HG03060 (cell line): ENCODE measurements at regions not wholly inside any gene's neighbourhood (a gene's known extent, or its start where the extent isn't known, plus 50 kb on each side); places are given as distances from the start of the nearest gene placed in this dataset.
"Not testable (repeated sequence)": the region's sequence is repeated elsewhere in the genome, so short reads cannot be mapped to it uniquely, and the experiment has no call there.

Experiments used
- ATAC-seq: cut with Tn5 transposase; IDR thresholded peaks from one replicate; pipeline ENCODE4 v1.9.1; 2021; ENCODE audit warnings: low read depth, moderate number of reproducible peaks; ENCODE audit not compliant: unreplicated experiment

DNA sequence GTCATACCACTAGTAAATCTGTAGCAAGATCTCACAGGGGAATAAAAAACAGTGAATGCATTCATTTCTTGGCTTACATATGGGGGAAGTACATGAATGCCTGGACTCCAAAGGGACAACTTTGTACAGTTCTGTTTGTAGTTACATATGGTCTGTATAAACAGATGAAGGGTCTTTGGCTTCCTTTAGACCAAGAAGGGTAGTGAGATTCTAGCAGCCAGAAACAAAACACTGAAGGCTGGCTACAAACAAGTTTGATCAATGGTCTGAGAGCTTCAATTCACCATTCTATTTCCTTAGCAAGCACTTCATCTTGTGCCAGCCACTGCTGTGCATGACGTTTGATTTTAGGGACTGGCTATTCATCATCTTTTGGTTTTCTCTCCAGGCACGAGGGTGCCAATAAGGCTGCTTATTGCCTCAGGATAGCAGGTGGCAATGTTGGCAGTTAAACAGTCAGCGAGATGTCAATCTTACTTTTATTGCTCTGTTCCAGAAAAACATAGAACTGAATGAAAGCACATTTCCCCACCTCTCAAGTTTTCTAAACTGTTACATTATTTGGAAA lies 313.7 kb upstream of the COL8A1 start:
- no peak for ATAC-seq

- no peak for ATAC-seq
Observed at GRCh38 chr3:99323940-99324339, 314.5 kb upstream of the COL8A1 start.

DNA sequence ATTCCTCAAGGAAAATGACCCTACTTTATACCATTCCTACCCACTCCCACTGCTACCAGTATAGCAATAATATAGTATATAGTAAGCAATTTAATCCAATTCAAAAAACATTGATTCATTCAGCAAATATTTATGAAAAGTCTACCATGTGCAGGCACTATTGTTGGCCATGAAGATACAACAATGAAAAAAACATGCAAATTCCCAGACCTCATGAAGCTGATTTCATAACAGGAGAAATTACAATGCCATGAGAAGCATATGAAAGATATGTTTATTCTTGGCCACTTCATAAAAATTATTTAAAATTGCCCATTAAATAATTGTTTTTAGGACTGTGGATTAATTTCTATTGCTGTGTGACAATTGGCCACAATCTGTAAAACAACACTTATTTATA lies 315.8 kb upstream of the COL8A1 start:
- ATAC-seq, result no peak

DNA sequence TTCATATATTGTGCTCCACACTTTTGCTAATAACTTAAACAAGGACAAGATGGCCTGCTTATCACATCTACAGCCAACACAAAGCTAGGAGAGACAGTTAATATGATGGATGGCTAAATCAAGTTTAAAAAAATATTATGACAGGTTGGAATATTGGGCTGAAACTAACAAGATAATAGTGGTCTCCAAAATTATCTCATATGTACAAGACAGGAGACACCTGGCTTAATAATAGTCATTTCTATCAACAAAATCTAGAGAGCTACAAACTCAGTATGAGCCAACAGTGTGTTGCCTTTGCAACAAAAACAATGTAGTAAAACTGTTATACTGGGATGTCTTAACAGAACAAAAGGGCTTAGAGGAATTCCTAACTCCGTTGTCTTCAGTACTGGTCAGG lies 317.1 kb upstream of the COL8A1 start:
- ATAC-seq, result no peak

- ATAC-seq, result no peak
Observed at GRCh38 chr3:99319961-99320360, 318.4 kb upstream of the COL8A1 start.

DNA sequence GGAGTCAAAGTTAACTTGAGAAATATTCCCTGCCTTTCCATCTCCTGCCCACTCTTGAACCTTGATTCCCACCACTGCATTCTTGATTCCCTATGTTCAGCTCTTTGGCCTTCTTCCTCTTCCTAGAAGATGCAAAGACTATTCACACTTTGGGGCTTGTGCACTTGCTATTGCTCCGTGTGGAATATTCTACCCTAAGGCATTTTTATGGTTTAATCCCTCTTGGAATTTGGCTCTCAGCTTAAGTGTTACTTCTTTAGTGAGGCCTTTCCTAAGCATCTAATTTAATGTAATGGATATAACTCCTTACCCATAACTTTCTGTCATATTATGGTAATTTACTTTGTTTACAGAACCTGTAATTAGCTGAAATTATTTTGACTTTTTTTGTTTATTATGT lies 318.9 kb upstream of the COL8A1 start:
- no peak for ATAC-seq

DNA sequence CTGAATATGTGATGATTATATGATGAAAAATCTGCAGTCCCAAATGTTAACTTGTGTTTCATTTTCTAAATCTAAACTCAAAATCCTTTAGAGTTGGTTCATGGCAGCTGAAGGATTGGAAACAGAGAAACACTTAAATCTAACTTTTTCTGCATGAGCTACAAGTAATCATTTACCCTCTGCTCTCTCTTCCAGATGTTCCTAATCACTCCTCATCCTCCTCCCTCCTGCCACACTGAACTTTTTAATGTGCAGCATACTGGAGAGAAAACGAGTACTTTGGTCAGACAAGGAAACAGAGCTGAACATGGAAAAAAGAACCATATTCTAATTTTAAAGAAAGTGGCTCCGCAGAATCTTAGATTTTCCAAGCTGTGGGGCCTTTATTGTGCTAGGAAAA lies 321.2 kb upstream of the COL8A1 start:
- ATAC-seq, result no peak

DNA sequence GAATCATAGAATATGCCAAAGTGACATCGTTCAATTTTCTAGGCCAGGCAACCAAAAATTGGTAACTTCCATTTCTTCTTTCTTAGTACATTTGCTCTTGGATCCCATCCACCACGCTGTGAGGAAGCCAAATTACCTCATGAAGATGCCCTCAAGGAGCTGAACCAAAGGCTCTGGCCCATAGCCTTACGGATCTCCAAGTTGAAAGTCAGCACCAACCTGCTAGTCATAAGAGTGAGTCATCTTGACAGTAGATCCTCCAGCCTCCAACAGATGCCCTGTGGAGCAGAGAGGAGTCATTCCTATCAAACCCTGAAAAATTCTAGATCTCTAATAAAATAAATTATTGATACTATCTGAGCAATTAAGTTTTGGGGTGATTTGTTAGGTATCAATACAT lies 322.5 kb upstream of the COL8A1 start:
- no peak for ATAC-seq

DNA sequence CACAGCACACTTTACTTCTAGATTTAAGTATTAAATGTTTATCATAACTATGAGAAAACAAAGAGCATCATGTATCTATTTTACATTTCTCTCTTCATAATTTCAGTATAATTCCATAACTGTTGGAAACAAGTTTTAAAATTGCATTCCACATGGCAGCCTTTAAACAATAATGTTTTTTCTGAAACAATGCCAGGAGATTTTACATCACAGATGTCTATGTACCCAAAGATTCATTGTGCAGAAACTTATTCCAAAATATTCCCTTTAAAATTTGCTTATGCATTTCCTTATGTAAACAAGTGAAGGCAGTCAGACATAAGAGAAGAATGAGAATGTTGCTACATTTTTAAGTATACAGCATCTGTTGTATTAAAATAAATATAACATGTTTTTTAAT lies 324.9 kb upstream of the COL8A1 start:
- no peak for ATAC-seq

- ATAC-seq, result no peak
Observed at GRCh38 chr3:99298661-99299060, 339.7 kb upstream of the COL8A1 start.

GRCh38 chr3:99295836-99296235 lies 342.6 kb upstream of the COL8A1 start:
- ATAC-seq, result no peak

GRCh38 chr3:99294092-99294491 lies 344.3 kb upstream of the COL8A1 start:
- not testable (repeated sequence) for ATAC-seq

- ATAC-seq, result no peak
Observed at GRCh38 chr3:99287876-99288275, 350.5 kb upstream of the COL8A1 start.

DNA sequence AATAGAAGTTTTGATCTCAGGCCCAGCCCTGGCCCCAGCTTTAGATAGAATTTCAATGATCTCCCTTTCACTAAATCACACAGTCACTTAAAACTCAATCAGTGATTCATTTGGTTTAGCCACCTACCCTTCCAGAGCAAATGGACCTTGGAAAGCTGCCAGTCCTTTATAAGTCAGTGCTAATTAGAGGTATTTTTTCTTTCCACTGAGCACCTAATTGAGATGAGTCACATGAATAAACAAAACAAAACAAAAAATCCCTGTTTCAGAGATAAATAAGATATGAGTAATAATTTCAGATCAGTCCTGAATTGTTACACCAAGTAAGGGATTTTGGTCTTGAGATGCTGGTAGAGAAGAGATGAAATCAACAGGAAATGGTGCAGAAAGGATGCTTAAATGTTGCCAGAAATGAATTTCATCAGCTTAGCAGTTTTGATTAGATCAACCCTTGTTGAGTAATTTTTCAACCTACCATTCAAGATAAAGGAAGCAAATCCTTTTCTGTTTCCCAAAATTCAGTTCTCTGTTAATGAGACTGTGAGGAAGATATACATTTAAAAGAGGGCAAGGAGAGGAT lies 352.0 kb upstream of the COL8A1 start:
- no peak for ATAC-seq

- no peak for ATAC-seq
Observed at GRCh38 chr3:99269606-99270351, 368.3 kb upstream of the DCBLD2 start.

DNA sequence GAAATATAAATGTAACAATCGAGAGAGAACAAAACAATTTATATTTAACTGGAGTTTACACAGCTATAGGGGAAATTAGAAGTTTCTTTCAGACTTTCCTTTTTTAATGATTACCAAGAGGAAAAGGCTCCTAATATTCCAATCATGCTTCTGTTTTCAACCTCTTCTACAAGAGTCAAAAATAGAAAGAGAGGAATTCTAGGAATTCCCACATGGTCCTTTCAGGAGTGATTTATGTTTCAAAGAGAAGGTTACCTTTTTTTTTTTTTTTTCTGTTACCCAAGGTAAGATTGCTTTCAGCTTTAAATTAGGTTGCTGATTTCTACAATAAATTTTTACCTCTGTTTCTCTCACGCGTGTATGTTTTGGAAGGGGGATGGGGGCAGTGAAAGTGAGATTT lies 355.3 kb upstream of the DCBLD2 start:
- no peak for ATAC-seq

DNA sequence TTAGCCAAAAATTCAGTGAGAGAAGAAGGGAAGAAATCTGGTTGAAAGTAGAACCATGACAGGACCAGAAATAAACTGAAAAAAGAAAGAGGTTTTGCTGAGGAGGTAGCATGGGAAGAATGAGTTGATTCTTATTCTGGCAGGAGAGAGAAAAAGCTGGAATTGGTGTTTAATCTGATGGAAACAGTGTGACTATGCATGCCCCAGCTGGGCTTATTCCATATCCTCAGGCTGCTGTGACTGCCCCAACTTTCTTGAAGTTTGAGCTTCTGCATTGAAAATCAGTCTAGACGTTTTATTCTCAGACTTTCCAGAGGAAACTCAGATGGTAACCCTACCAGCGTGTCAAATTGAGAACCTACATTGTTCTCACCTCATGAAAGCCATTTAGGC lies 352.5 kb upstream of the DCBLD2 start:
- no peak for ATAC-seq

DNA sequence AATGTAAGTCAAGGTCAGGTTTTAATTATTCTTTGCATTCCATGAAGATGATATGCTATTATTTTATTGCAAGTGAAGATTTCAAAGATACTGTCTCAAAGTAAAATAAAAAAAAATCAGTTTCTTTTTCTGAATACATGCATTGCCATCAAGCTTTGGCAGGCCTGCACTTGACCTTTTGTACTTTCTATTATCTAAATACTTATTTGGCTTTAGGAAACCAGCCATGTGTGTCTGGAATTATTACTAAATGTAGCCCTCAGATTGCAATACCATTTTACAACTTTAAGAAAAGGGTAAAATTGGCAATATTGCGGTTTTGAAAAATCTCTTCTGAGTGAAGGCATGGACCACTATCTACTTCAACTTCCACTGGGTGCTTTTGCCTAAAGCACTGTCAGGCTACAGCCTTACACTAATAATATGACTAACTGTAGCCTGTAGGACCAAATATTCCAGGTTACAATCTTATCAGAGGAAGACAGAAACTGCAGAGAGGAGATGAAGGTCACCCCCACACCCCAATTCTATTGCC lies 349.4 kb upstream of the DCBLD2 start:
- no peak for ATAC-seq

GRCh38 chr3:99250272-99250671 lies 348.8 kb upstream of the DCBLD2 start:
- ATAC-seq, result no peak

DNA sequence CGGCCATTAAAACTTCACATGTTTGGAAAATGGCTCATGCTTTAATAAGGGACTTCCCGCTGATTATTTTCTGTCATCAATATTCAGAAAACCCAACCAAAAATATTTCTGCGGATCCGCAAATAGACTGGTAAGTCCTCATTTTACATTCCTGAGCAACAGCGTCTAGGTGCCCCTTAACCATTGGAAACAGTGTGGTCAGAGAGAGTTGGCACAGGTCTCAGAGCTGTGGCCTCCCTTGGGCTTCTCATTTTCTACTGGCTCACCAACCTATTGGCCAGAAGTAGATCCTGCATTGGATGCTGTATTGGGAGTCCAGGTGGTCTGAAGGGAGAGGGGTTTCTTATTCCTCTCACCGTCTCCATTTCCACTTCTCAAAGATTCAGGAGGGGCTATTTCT lies 348.1 kb upstream of the DCBLD2 start:
- no peak for ATAC-seq

DNA sequence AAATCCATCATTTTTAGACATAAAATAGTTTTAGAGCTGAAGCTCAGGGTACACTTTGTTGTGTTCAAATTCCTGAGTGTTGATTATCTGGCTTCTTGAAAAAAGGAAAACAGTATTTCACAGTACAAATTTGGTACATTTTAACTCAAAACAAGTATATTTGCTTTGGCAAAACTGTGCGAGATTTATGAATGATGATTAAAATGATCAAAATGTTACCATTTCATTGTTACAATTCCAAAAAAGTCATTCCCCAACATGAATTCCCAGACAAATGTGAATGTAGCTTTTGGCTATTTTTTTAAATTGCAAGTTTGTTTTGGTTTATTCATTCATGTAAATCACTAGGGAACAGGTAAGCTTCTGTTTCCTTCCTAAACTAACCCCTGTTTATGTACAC lies 347.4 kb upstream of the DCBLD2 start:
- ATAC-seq, result no peak

DNA sequence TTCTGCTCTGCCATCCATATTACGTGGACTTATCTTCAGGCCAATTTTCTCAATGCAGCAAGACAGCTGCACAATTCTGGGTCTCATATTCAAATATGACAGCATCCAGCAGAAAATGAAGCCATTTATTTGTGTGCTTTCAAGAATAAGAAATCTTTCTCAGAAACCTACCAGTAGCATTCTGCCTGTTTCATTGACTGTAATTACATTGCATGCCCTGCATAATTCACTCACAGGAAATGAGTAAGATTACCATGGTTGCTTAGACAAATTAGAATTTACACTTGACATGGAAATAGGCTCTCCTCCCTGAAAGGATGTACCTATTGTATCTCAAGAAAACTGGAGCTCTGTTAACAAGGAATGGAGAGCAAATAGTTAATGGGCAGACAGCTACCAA lies 346.6 kb upstream of the DCBLD2 start:
- no peak for ATAC-seq
